ENCODE measurements at regions not wholly inside any gene's neighbourhood (a gene's known extent, or its start where the extent isn't known, plus 50 kb on each side); places are given as distances from the start of the nearest gene placed in this dataset.
"Not testable (repeated sequence)": the region's sequence is repeated elsewhere in the genome, so short reads cannot be mapped to it uniquely, and the experiment has no call there.

DNA sequence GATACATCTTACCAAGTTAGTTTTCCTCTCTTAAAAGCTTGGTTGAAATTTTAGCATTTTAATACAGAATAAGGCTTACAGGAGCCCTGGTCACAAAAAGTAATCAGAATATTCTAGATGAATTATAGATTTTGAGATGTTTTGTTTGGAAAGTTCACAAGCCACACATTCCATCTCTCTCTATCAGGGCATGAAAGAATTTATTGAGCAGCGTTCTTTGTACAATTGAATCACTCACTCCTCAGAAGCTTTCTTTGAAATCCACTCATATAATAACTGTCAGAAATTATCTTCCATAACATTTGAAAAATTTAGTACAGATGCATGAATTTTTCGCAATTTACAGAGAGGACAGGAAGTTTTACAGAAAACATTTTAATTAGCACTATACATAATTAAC, 938.6 kb upstream of the MDGA2 start:
- Histone ChIP-seq H3K79me2 (ENCODE audit: control insufficient read depth, insufficient read depth, low read length) (no peaks in the 10 kb centered on the region), H3K27ac (ENCODE audit: control insufficient read depth, insufficient read depth, low read length) (no peak overlapping the region), H3K9me3 (ENCODE audit: control insufficient read depth, low read depth, low read length) (no peaks in the 10 kb centered on the region), H3K27me3 (ENCODE audit: control insufficient read depth, extremely low read depth, insufficient read depth, low read length) (no peaks in the 10 kb centered on the region), H3K4me3 (ENCODE audit: control insufficient read depth in 2 of 3, extremely low read depth in 1 of 3, insufficient read depth in 2 of 3, low read depth in 1 of 3, low read length in 3 of 3) (no peak overlapping the region), H4K20me1 (ENCODE audit: control insufficient read depth, extremely low read depth, insufficient read depth, low read length) (no peaks in the 10 kb centered on the region), H3K4me2 (ENCODE audit: control insufficient read depth, extremely low read depth, insufficient read depth, low read depth, low read length) (no peak overlapping the region), H3K36me3 (ENCODE audit: control insufficient read depth in 2 of 2, extremely low read depth in 1 of 2, insufficient read depth in 2 of 2, low read length in 2 of 2) (no peaks in the 10 kb centered on the region), H3K9me1 (ENCODE audit: control insufficient read depth, extremely low read depth, insufficient read depth, low read length) (no peaks in the 10 kb centered on the region), H3K4me1 (ENCODE audit: control insufficient read depth, extremely low read depth, insufficient read depth, low read length) (no peaks in the 10 kb centered on the region), H3K9ac (ENCODE audit: control insufficient read depth, extremely low read depth, insufficient read depth, low read length) (no peak overlapping the region), H2AFZ (ENCODE audit: control insufficient read depth, low read length) (no peak overlapping the region)
- no peak for TF ChIP-seq EZH2 (IDR thresholded peaks at IDR 0.05; ENCODE audit: low read length)
- TF ChIP-seq, protein P1, sequence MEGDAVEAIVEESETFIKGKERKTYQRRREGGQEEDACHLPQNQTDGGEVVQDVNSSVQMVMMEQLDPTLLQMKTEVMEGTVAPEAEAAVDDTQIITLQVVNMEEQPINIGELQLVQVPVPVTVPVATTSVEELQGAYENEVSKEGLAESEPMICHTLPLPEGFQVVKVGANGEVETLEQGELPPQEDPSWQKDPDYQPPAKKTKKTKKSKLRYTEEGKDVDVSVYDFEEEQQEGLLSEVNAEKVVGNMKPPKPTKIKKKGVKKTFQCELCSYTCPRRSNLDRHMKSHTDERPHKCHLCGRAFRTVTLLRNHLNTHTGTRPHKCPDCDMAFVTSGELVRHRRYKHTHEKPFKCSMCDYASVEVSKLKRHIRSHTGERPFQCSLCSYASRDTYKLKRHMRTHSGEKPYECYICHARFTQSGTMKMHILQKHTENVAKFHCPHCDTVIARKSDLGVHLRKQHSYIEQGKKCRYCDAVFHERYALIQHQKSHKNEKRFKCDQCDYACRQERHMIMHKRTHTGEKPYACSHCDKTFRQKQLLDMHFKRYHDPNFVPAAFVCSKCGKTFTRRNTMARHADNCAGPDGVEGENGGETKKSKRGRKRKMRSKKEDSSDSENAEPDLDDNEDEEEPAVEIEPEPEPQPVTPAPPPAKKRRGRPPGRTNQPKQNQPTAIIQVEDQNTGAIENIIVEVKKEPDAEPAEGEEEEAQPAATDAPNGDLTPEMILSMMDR (optimal IDR thresholded peaks at IDR 0.05 in 1 of 3, IDR thresholded peaks at IDR 0.05 in 1 of 3, conservative IDR thresholded peaks at IDR 0.05 in 1 of 3; ENCODE audit: extremely low read depth in 1 of 3, insufficient read depth in 2 of 3, low read length in 3 of 3) = no peak
- DNase-seq (ENCODE audit: low read depth, low spot score) (no peak), FAIRE-seq (no peak)
- dilution Hi-C loops (cut with MboI; ENCODE audit: extremely low pct_ligation_motif_present, low sequenced_read_pairs) = no loop called here

DNA sequence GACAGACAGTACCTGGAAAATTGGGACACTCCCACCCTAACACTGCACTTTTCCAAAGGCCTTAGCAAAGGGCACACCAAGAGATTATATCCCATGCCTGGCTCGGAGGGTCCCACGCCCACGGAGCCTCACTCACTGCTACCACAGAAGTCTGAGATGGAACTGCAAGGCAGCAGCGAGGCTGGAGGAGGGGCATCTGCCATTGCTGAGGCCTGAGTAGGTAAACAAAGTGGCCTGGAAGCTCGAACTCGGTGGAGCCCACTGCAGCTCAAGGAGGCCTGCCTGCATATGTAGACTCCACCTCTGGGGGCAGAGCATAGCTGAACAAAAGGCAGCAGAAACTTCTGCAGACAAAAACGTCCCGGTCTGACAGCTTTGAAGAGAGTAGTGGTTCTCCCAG, 931.6 kb upstream of the MDGA2 start:
- H3K27ac ChIP-seq (ENCODE audit: control insufficient read depth, insufficient read depth, low read length); FAIRE-seq; H3K27me3 ChIP-seq (ENCODE audit: control insufficient read depth, extremely low read depth, insufficient read depth, low read length); H2AFZ ChIP-seq (ENCODE audit: control insufficient read depth, low read length); H3K4me2 ChIP-seq (ENCODE audit: control insufficient read depth, extremely low read depth, insufficient read depth, low read depth, low read length); H3K9ac ChIP-seq (ENCODE audit: control insufficient read depth, extremely low read depth, insufficient read depth, low read length); DNase-seq (ENCODE audit: low read depth, low spot score); H3K4me3 ChIP-seq (ENCODE audit: control insufficient read depth in 2 of 3, extremely low read depth in 1 of 3, insufficient read depth in 2 of 3, low read depth in 1 of 3, low read length in 3 of 3); H4K20me1 ChIP-seq (ENCODE audit: control insufficient read depth, extremely low read depth, insufficient read depth, low read length); H3K36me3 ChIP-seq (ENCODE audit: control insufficient read depth in 2 of 2, extremely low read depth in 1 of 2, insufficient read depth in 2 of 2, low read length in 2 of 2); H3K4me1 ChIP-seq (ENCODE audit: control insufficient read depth, extremely low read depth, insufficient read depth, low read length); H3K9me1 ChIP-seq (ENCODE audit: control insufficient read depth, extremely low read depth, insufficient read depth, low read length); dilution Hi-C loops (cut with MboI; ENCODE audit: extremely low pct_ligation_motif_present, low sequenced_read_pairs); H3K79me2 ChIP-seq (ENCODE audit: control insufficient read depth, insufficient read depth, low read length); H3K9me3 ChIP-seq (ENCODE audit: control insufficient read depth, low read depth, low read length): not testable (repeated sequence)

DNA sequence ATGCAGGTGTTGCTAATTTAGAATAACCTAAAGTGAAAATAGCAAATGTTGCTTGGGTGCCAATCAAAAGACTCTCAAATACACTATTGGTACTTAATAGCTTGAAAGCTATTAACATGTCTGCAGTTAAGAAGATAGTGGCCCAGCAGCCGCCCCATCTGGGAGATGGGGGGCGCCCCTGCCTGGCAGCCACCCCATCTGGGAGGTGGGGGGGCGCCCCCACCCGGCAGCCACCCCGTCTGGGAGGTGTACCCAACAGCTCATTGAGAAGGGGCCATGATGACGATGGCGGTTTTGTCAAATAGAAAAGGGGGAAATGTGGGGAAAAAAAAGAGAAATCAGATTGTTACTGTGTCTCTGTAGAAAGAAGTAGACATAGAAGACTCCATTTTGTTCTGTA, 923.1 kb upstream of the MDGA2 start:
- FAIRE-seq = no peak
- Histone ChIP-seq H3K4me1 (ENCODE audit: control insufficient read depth, extremely low read depth, insufficient read depth, low read length) (no peaks in the 10 kb centered on the region), H3K9me1 (ENCODE audit: control insufficient read depth, extremely low read depth, insufficient read depth, low read length) (no peaks in the 10 kb centered on the region), H3K27me3 (ENCODE audit: control insufficient read depth, extremely low read depth, insufficient read depth, low read length) (no peaks in the 10 kb centered on the region), H3K9me3 (ENCODE audit: control insufficient read depth, low read depth, low read length) (no peaks in the 10 kb centered on the region), H2AFZ (ENCODE audit: control insufficient read depth, low read length) (no peak overlapping the region), H3K4me2 (ENCODE audit: control insufficient read depth, extremely low read depth, insufficient read depth, low read depth, low read length) (no peak overlapping the region), H3K79me2 (ENCODE audit: control insufficient read depth, insufficient read depth, low read length) (no peaks in the 10 kb centered on the region), H4K20me1 (ENCODE audit: control insufficient read depth, extremely low read depth, insufficient read depth, low read length) (no peaks in the 10 kb centered on the region), H3K9ac (ENCODE audit: control insufficient read depth, extremely low read depth, insufficient read depth, low read length) (no peak overlapping the region), H3K27ac (ENCODE audit: control insufficient read depth, insufficient read depth, low read length) (no peak overlapping the region), H3K4me3 (ENCODE audit: control insufficient read depth in 2 of 3, extremely low read depth in 1 of 3, insufficient read depth in 2 of 3, low read depth in 1 of 3, low read length in 3 of 3) (no peak overlapping the region), H3K36me3 (ENCODE audit: control insufficient read depth in 2 of 2, extremely low read depth in 1 of 2, insufficient read depth in 2 of 2, low read length in 2 of 2) (no peaks in the 10 kb centered on the region)
- no peak for DNase-seq (ENCODE audit: low read depth, low spot score)
- TF ChIP-seq, protein P1 (optimal IDR thresholded peaks at IDR 0.05 in 1 of 3, IDR thresholded peaks at IDR 0.05 in 1 of 3, conservative IDR thresholded peaks at IDR 0.05 in 1 of 3; ENCODE audit: extremely low read depth in 1 of 3, insufficient read depth in 2 of 3, low read length in 3 of 3) = no peak
- no peak for TF ChIP-seq EZH2 (IDR thresholded peaks at IDR 0.05; ENCODE audit: low read length)
- dilution Hi-C loops (cut with MboI; ENCODE audit: extremely low pct_ligation_motif_present, low sequenced_read_pairs) = no loop called here
